Ammon's horn (tissue), 1 donor: ENCODE measurements at regions not wholly inside any gene's neighbourhood (a gene's known extent, or its start where the extent isn't known, plus 50 kb on each side); places are given as distances from the start of the nearest gene placed in this dataset.
"Not testable (repeated sequence)": the region's sequence is repeated elsewhere in the genome, so short reads cannot be mapped to it uniquely, and the experiment has no call there.

Source experiments
- DNase-seq: peaks from one replicate; pipeline ENCODE4 v3.0.0-alpha.2; 2016; ENCODE audit warnings: low spot score

- no peak for DNase-seq
Observed at GRCh38 chr10:2246747-2247146, 509.4 kb upstream of the ADARB2 start.

DNA sequence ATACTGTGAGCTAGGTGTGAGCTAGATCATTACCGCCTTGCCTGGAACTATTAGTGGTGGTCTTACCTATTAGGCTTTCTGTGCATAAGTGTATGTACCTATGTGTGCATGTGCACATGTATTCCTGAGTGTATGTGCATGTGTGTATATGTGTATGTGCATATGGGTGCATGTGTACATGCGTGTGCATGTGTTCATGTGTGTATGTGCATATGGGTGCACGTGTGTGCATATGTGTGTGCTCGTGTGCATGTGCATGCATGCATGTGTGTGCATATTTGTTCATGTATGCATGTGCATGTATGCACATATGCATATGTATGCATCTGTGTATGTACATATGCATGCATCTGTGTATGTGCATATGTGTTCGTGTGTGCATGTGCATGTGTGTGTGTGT, 508.3 kb upstream of the ADARB2 start:
- no peak for DNase-seq

GRCh38 chr10:2244471-2244870, 507.1 kb upstream of the ADARB2 start:
- peak; percentile 32 for DNase-seq

GRCh38 chr10:2236876-2237275, 499.6 kb upstream of the ADARB2 start:
- DNase-seq: no peak

GRCh38 chr10:2232479-2232878, 495.2 kb upstream of the ADARB2 start:
- no peak for DNase-seq

GRCh38 chr10:2230478-2230877, 493.2 kb upstream of the ADARB2 start:
- DNase-seq: no peak

DNA sequence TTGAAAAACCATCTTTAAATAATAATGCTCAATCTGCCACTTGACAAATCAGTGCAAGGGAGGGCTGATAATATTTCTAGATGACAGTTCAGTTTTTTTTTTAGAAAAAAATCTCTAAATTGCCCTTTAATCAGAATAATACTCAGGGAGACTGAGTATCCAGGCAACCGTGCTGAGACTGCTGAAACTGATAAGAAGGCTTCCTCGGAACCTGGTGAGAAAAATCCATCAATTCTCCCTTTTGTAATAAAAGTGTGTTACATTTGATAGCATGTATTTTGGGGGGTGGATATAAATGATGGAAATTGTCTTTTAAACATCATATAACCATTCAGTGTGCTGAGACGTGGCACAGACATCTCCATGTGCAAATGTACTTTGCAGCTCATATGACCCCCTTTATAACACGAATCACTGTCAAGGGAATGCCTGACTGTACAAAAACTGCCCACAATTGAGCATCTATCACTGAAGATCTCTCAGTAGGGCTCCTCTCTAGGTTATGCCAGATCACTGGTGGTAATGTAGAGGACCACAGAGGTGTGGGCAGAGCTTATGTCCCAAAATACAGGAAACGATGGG, 491.1 kb upstream of the ADARB2 start:
- no peak for DNase-seq

DNA sequence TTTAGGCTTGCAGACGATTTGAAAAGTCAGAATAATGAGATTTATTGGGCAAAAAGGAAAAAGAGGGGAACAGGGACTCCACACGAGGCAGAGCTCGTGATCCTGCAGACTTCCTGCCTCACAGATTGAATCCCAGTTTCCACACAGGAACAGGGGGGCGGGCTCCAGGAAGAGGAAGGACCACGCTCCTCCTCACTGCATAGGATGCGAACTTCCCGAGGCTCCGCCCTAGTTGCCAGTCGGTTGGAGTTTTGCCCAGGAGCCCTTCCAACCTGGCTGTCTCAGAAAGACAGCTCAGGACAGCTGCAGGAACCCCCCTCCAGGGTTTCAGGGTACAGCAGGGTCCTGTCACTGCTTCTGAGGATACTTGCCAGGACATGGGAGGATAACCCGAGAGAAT, 488.3 kb upstream of the ADARB2 start:
- no peak for DNase-seq

- DNase-seq: no peak
Observed at GRCh38 chr10:2223548-2224320, 486.4 kb upstream of the ADARB2 start.

DNA sequence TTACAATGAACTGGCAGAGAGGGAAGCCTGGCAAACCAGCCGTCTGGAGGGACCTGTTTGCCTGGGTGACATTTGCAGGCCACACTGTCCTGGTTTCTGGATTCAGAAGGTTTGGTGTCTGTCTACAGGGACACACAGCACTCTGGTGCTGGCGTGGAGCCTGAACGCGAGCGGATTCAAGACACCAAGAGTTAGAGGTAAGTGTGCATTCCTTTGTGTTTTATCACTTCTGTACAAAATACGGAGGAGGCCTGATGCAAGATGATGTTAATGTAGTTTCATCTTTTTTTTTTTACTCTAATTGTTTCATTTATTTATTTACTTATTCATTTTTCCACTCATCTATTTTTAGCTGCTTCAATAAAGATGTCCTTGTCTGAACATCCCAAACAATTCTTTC, 485.3 kb upstream of the ADARB2 start:
- no peak for DNase-seq

DNA sequence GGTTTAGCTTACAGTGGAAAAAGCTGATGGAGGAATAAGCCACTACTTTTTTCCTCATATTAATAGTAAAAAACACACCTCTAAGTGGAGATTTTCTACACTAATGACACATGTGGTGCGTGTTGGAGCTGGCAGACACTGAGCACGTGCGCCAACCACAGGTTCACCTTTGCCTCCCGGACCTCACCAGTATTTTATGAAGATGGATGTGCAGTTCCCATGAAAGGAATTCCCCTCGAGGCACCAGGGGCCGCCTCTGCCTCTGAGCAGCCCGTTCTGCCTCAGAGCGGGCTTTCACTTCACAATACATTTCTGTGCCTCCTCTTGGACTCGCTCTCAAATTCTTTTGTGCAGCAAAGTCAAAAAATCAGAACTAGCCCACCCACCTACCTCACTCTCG, 477.5 kb upstream of the ADARB2 start:
- DNase-seq: no peak

DNA sequence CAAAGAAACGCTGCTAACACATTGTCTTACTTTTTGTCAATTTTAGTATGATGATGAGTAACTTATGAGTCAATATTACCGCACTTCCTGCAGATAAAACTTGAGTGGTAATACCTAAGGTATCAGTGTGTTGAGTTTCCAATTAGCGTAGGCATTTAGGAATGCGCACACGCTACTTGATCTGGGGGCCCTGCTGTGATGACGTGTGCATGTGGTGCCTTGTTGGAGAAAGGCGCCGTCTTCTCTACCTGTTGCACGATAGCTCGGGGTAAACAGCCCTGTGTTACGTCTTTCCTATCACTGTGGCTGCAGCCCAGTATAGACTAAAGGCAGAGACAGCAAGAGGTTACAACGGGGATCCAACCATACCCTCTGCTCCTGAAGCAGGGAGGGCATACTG, 476.8 kb upstream of the ADARB2 start:
- DNase-seq: no peak

GRCh38 chr10:2212244-2212834, 475.0 kb upstream of the ADARB2 start:
- DNase-seq: no peak

GRCh38 chr10:2210088-2210487, 472.8 kb upstream of the ADARB2 start:
- DNase-seq: no peak

GRCh38 chr10:2208106-2208505, 470.8 kb upstream of the ADARB2 start:
- DNase-seq: no peak

DNA sequence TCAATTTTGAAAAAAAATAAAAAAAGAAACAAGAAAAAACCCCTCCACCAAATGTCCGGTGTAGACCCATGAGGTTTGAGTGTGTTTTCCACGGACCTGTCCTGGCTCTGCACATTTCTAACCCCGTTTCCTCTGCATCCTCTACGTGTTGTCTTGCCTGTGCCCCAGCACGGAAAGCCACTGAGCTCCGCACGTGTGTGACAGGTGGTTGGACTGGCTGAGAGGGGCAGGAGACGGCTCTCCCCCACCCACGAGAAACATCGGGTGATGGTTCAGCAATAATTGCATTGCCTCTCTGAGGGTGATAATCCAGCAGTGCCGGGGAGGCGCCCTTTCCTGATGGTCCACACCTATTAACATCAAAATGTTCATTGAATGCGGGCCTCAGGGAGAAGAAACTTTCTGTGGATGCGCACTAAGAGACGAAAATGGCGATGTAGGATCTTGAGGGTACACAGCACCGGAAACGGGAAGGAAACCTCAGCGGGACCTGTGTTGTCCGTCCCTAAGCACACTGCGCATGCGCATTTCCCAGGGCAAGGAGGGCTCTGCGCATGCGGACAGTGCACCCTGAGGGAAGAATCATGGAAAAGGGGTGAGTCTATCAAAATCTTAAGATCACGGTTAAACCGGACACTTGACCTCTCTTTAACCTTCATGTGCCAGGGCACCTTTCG, 470.1 kb upstream of the ADARB2 start:
- no peak for DNase-seq

- DNase-seq: no peak
Observed at GRCh38 chr10:2205406-2205805, 468.1 kb upstream of the ADARB2 start.

DNA sequence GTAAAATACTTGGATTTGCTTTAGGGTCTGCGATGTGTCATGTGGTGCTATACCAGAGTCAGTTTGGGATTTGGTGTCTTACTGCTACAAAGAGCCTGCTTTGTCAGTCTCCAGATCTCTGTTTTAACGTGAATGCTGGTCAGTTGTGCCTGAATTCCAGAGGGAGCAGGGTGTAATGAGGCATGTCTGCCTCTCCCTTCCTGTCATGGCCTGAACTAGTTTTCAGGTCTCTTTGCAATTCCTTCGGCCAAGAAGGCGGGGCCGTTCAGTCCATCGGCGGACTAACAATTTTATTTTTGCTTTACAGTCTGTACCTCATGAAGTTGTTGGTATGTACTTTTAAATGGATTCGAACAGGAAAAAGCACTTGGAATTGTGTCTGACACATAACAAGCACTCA, 465.1 kb upstream of the ADARB2 start:
- DNase-seq: no peak

DNA sequence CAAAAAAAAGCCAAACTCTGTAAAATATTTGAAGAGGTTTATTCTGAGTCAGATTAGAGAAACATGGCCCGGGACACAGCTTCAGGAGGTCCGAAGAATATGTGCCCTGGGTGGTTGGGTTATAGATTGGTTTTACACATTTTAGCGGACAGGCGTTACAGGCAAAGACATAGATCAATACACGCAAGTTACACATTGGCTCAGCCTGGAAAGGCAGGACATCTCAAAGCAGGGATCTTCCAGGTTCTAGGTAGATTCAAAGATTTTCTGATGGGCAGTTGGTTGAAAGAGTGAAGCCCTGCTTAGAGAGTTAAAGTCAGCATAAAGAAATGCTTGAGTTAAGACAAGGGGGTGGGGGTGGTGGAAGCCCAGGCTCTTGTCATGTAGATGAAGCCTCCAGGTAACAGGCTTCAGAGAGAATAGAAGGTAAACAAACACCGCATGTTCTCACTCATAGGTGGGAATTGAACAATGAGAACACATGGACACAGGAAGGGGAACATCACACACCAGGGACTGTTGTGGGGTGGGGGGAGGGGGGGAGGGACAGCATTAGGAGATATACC, 464.3 kb upstream of the ADARB2 start:
- DNase-seq: no peak

DNA sequence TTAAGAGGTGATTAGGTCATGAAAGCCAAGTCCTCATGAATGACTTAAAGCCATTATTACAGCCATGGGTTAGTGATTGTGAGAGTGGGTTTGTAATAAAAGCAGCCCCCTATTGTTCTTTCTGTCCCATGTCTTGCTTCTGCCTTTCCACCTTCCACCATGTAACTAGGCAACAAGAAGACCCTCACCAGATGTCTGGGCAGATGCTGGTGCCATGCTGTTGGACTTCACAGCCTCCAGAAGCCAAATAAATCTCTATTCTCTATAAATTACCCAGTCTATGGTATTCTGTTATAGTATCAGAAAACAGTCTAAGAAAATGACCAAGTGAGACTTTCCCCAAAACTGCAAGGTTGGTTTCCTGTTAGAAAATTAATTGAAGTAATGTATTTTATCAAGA, 460.3 kb upstream of the ADARB2 start:
- DNase-seq: no peak

GRCh38 chr10:2196272-2196671, 458.9 kb upstream of the ADARB2 start:
- no peak for DNase-seq

DNA sequence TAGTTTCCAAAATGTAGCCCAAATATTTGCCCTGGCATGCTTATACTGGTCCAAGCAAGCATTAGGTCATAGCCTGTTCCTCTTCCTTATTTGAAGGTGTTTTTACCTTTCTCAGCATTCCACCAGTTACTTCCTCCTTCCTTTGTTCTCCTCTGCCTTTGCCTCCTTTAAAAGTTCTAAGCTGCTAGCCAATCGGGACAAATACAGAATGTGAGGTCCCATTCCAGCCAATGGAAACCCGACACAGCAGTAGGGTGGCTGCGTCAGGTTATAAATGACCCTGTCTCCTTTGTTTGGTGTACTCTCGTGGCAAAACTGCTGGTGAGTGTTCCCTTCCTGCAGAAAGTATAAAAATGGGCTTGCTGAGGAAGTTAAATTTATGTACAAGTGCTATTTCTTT, 452.0 kb upstream of the ADARB2 start:
- not testable (repeated sequence) for DNase-seq

- DNase-seq: no peak
Observed at GRCh38 chr10:2188371-2188770, 451.0 kb upstream of the ADARB2 start.
